Loucy (cell line): ENCODE measurements at regions not wholly inside any gene's neighbourhood (a gene's known extent, or its start where the extent isn't known, plus 50 kb on each side); places are given as distances from the start of the nearest gene placed in this dataset.

Experiments
- H2AFZ ChIP-seq: fragments of 200-600 bp; sonication (generic); 2 replicates; pipeline ENCODE4 v1.6.0; 2016; ENCODE audit warnings: antibody characterized with exemption, mild to moderate bottlenecking, low read length, moderate library complexity
- H3F3A ChIP-seq: fragments of 200-600 bp; 2 replicates; pipeline ENCODE4 v1.6.0; 2016; ENCODE audit warnings: antibody characterized with exemption, low read depth, mild to moderate bottlenecking
- H3K27me3 ChIP-seq: fragments of 200-600 bp; sonication (generic); 2 replicates; pipeline ENCODE4 v1.6.1; 2014; ENCODE audit warnings: low read length, mild to moderate bottlenecking; ENCODE audit not compliant: insufficient read depth, poor library complexity, severe bottlenecking
- H3K36me3 ChIP-seq: fragments of 200-600 bp; sonication (generic); 2 replicates; pipeline ENCODE4 v1.6.1; 2016; ENCODE audit warnings: low read length; ENCODE audit not compliant: insufficient read depth
- H3K4me1 ChIP-seq: fragments of 200-600 bp; sonication (generic); 2 replicates; pipeline ENCODE4 v1.5.1; 2014; ENCODE audit warnings: low read length, mild to moderate bottlenecking; ENCODE audit not compliant: insufficient read depth, poor library complexity, severe bottlenecking
- H3K4me2 ChIP-seq: fragments of 200-600 bp; sonication (generic); 2 replicates; pipeline ENCODE4 v1.6.0; 2014; ENCODE audit warnings: antibody characterized with exemption, low read length, low read depth, mild to moderate bottlenecking; ENCODE audit not compliant: poor library complexity, severe bottlenecking
- H3K4me3 ChIP-seq: fragments of 200-600 bp; sonication (generic); 2 replicates; pipeline ENCODE4 v1.5.1; 2014; ENCODE audit warnings: low read length, mild to moderate bottlenecking, mixed read lengths; ENCODE audit not compliant: poor library complexity, severe bottlenecking
- H3K79me2 ChIP-seq: fragments of 200-600 bp; sonication (generic); 2 replicates; pipeline ENCODE4 v1.6.1; 2014; ENCODE audit warnings: low read length; ENCODE audit not compliant: insufficient read depth
- H3K9ac ChIP-seq: fragments of 200-600 bp; sonication (generic); 2 replicates; pipeline ENCODE4 v1.6.0; 2014; ENCODE audit warnings: mild to moderate bottlenecking, low read depth, low read length, moderate library complexity; ENCODE audit not compliant: poor library complexity, severe bottlenecking
- H3K9me2 ChIP-seq: fragments of 200-600 bp; sonication (generic); replicated peaks from 2 replicates; pipeline ENCODE4 v1.6.1; 2016; ENCODE audit warnings: low read depth, low read length, mixed read lengths
- H3K9me3 ChIP-seq: fragments of 200-600 bp; sonication (generic); 2 replicates; pipeline ENCODE4 v1.6.1; 2014; ENCODE audit warnings: mild to moderate bottlenecking, antibody characterized with exemption, low read length, low read depth; ENCODE audit not compliant: insufficient read depth
- H4K20me1 ChIP-seq: fragments of 200-600 bp; sonication (generic); 2 replicates; pipeline ENCODE4 v1.6.0; 2014; ENCODE audit warnings: antibody characterized with exemption, low read length, mild to moderate bottlenecking; ENCODE audit not compliant: insufficient read depth, poor library complexity, severe bottlenecking
- CTCF ChIP-seq: fragments of 200-600 bp; sonication (generic); conservative IDR thresholded peaks from 2 replicates; pipeline ENCODE4 v1.5.1; 2014; ENCODE audit warnings: mild to moderate bottlenecking, antibody characterized with exemption, low read length
- EZH2phosphoT487 ChIP-seq: fragments of 200-600 bp; IDR thresholded peaks from 2 replicates; pipeline ENCODE4 v1.6.1; 2018; ENCODE audit warnings: antibody characterized with exemption, mild to moderate bottlenecking, moderate library complexity, borderline replicate concordance

GRCh38 chr20:51098284-51098810 lies 75.4 kb upstream of the KCNG1 start:
- no peak overlapping the region for H3K9ac ChIP-seq
- no peaks in the 10 kb centered on the region for H3K79me2 ChIP-seq

DNA sequence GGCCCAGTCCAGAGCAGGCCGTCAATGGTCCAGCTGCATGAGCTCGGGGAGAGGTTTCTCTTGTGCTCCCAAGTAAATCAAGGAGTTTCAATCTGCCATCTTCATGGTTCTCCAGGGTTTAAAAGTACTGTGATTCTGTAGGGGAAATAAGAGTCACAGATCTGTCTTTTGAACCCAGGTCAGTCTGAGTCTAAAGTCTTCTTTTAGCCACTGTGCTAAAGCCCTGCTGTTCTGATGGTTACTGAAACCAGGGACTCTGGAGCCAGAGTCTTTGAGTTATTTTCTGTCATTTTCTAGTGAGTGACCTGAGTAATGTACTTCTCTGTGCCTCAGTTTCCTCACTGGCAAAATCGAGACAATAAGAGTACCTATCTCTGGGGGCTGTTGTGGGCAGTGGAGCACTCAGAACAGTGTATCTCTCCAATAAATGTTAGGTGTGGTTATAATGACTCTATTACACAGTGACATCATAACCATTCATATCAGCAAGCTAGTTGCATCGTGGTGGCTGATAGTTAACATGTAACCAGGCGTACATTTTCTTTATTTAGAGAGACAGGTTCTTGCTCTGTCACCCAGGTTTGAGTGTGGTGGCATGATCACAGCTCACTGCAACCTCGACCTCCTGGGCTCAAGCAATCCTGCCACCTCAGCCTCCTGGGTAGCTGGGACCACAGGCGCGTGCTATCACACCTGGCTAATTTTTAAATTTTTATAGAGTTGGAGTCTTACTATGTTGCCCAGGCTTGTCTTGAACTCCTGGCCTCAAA lies 74.6 kb upstream of the KCNG1 start:
- H3F3A ChIP-seq = no peaks in the 10 kb centered on the region
- H3K79me2 ChIP-seq = no peaks in the 10 kb centered on the region
- TF ChIP-seq EZH2phosphoT487 (no peak), CTCF (no peak)
- H3K27me3 ChIP-seq = no peaks in the 10 kb centered on the region
- no peak overlapping the region for H3K4me2 ChIP-seq
- H3K9ac ChIP-seq = no peak overlapping the region
- no peaks in the 10 kb centered on the region for H3K9me2 ChIP-seq
- no peaks in the 10 kb centered on the region for H3K9me3 ChIP-seq
- H3K4me3 ChIP-seq = no peak overlapping the region
- no peaks in the 10 kb centered on the region for H4K20me1 ChIP-seq
- no peaks in the 10 kb centered on the region for H3K36me3 ChIP-seq
- no peaks in the 10 kb centered on the region for H3K4me1 ChIP-seq
- no peak overlapping the region for H2AFZ ChIP-seq

More at GRCh38 chr20:51098284-51098810, 75.4 kb upstream of the KCNG1 start:
- Histone ChIP-seq H2AFZ (no peak overlapping the region), H3K36me3 (no peaks in the 10 kb centered on the region), H3K27me3 (no peaks in the 10 kb centered on the region), H4K20me1 (no peaks in the 10 kb centered on the region), H3K4me3 (no peak overlapping the region), H3K4me2 (no peak overlapping the region), H3K4me1 (no peaks in the 10 kb centered on the region), H3K9me3 (no peaks in the 10 kb centered on the region), H3K9me2 (no peaks in the 10 kb centered on the region), H3F3A (no peaks in the 10 kb centered on the region)
- TF ChIP-seq EZH2phosphoT487 (no peak), CTCF (no peak)

- Histone ChIP-seq H3K36me3 (no peaks in the 10 kb centered on the region), H4K20me1 (no peaks in the 10 kb centered on the region), H3K79me2 (no peaks in the 10 kb centered on the region), H3K27me3 (no peaks in the 10 kb centered on the region), H3K4me1 (no peaks in the 10 kb centered on the region), H3K9ac (no peak overlapping the region), H3F3A (no peaks in the 10 kb centered on the region), H2AFZ (no peak overlapping the region), H3K9me3 (no peaks in the 10 kb centered on the region), H3K4me3 (no peak overlapping the region), H3K4me2 (no peak overlapping the region), H3K9me2 (no peaks in the 10 kb centered on the region)
- TF ChIP-seq EZH2phosphoT487 (no peak), CTCF (no peak)
These were observed 73.8 kb upstream of the KCNG1 start for GRCh38 chr20:51096582-51097267.
